Loucy (cell line): ENCODE measurements at regions not wholly inside any gene's neighbourhood (a gene's known extent, or its start where the extent isn't known, plus 50 kb on each side); places are given as distances from the start of the nearest gene placed in this dataset.

Experiments used
- EZH2phosphoT487 ChIP-seq: fragments of 200-600 bp; IDR thresholded peaks from 2 replicates; pipeline ENCODE4 v1.6.1; 2018; ENCODE audit warnings: antibody characterized with exemption, mild to moderate bottlenecking, moderate library complexity, borderline replicate concordance
- TF ChIP-seq, protein P1 (sequence below): fragments of 200-600 bp; sonication (generic); conservative IDR thresholded peaks from 2 replicates; pipeline ENCODE4 v1.5.1; 2014; ENCODE audit warnings: mild to moderate bottlenecking, antibody characterized with exemption, low read length

DNA sequence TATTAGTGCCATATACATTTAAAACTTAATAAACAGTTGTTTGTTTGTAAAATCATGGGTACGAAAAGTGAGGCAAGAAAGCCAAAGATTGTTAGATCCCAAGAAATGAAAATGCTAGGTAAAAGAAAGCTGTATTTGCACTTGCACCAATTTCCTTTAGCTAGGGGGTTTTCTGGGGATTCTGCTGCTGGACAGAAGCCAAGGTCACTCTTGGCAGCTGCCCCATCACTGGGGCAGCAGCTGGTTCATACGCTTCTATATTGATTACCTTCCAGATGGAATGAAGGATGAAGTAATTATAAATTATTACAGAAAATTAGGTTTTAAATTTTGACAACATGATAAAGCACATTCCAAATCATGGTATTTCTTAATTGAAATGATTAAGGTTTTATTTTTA, 127.4 kb downstream of the SLITRK5 start:
- no peak for TF ChIP-seq EZH2phosphoT487
- TF ChIP-seq, protein P1, sequence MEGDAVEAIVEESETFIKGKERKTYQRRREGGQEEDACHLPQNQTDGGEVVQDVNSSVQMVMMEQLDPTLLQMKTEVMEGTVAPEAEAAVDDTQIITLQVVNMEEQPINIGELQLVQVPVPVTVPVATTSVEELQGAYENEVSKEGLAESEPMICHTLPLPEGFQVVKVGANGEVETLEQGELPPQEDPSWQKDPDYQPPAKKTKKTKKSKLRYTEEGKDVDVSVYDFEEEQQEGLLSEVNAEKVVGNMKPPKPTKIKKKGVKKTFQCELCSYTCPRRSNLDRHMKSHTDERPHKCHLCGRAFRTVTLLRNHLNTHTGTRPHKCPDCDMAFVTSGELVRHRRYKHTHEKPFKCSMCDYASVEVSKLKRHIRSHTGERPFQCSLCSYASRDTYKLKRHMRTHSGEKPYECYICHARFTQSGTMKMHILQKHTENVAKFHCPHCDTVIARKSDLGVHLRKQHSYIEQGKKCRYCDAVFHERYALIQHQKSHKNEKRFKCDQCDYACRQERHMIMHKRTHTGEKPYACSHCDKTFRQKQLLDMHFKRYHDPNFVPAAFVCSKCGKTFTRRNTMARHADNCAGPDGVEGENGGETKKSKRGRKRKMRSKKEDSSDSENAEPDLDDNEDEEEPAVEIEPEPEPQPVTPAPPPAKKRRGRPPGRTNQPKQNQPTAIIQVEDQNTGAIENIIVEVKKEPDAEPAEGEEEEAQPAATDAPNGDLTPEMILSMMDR, result no peak
